BE2C (cell line): ENCODE measurements at regions not wholly inside any gene's neighbourhood (a gene's known extent, or its start where the extent isn't known, plus 50 kb on each side); places are given as distances from the start of the nearest gene placed in this dataset.

ENCODE experiments used
- DNase-seq: peaks from one replicate; pipeline ENCODE4 v3.0.0-alpha.2; 2020
- H3K27me3 ChIP-seq: fragments of 250-450 bp; sonication (Bioruptor Pico); 2 replicates; pipeline ENCODE4 v1.5.1; 2020; ENCODE audit warnings: mild to moderate bottlenecking
- H3K36me3 ChIP-seq: fragments of 250-450 bp; sonication (Bioruptor Pico); 2 replicates; pipeline ENCODE4 v1.5.1; 2020; ENCODE audit warnings: mild to moderate bottlenecking
- H3K4me1 ChIP-seq: fragments of 250-450 bp; sonication (Bioruptor Pico); 2 replicates; pipeline ENCODE4 v1.5.1; 2020
- H3K4me3 ChIP-seq: 2 replicates; pipeline ENCODE4 v1.5.1; 2011; ENCODE audit warnings: low read depth, low read length
- H3K9me3 ChIP-seq: fragments of 250-450 bp; sonication (Bioruptor Pico); 2 replicates; pipeline ENCODE4 v1.5.1; 2020
- CTCF ChIP-seq: IDR thresholded peaks from 2 replicates; pipeline ENCODE4 v1.5.1; 2012; ENCODE audit warnings: mild to moderate bottlenecking, low read depth, low read length

GRCh38 chr11:79699246-79699645 is 258.4 kb upstream of the TENM4 start:
- Histone ChIP-seq H3K4me1 (no peaks in the 10 kb centered on the region), H3K36me3 (no peaks in the 10 kb centered on the region), H3K27me3 (no peaks in the 10 kb centered on the region), H3K4me3 (no peak overlapping the region), H3K9me3 (no peaks in the 10 kb centered on the region)
- DNase-seq, result no peak
- no peak for TF ChIP-seq CTCF

GRCh38 chr11:79697905-79698304 is 257.1 kb upstream of the TENM4 start:
- no peak for DNase-seq
- Histone ChIP-seq H3K4me3 (no peak overlapping the region), H3K9me3 (no peaks in the 10 kb centered on the region), H3K27me3 (no peaks in the 10 kb centered on the region), H3K4me1 (no peaks in the 10 kb centered on the region), H3K36me3 (no peaks in the 10 kb centered on the region)
- TF ChIP-seq CTCF, result no peak

- no peaks in the 10 kb centered on the region for H3K4me1 ChIP-seq
- TF ChIP-seq CTCF, result no peak
- H3K4me3 ChIP-seq, result no peak overlapping the region
- DNase-seq, result no peak
- no peaks in the 10 kb centered on the region for H3K27me3 ChIP-seq
- no peaks in the 10 kb centered on the region for H3K9me3 ChIP-seq
- H3K36me3 ChIP-seq, result no peaks in the 10 kb centered on the region
Observed at GRCh38 chr11:79694368-79694767, 253.5 kb upstream of the TENM4 start.

GRCh38 chr11:79691445-79691844 is 250.6 kb upstream of the TENM4 start:
- H3K27me3 ChIP-seq, result no peaks in the 10 kb centered on the region
- H3K4me1 ChIP-seq, result no peaks in the 10 kb centered on the region
- no peaks in the 10 kb centered on the region for H3K36me3 ChIP-seq
- H3K9me3 ChIP-seq, result no peaks in the 10 kb centered on the region
- no peak for TF ChIP-seq CTCF
- H3K4me3 ChIP-seq, result no peak overlapping the region
- no peak for DNase-seq

- no peaks in the 10 kb centered on the region for H3K4me1 ChIP-seq
- no peak for DNase-seq
Observed at GRCh38 chr11:79686703-79687419, 246.0 kb upstream of the TENM4 start.

More at GRCh38 chr11:79686703-79687419, 246.0 kb upstream of the TENM4 start:
- Histone ChIP-seq H3K9me3 (no peaks in the 10 kb centered on the region), H3K4me3 (no peak overlapping the region), H3K36me3 (no peaks in the 10 kb centered on the region), H3K27me3 (no peaks in the 10 kb centered on the region)
- no peak for TF ChIP-seq CTCF
